Pancreas (tissue), 10 donors: ENCODE measurements at regions not wholly inside any gene's neighbourhood (a gene's known extent, or its start where the extent isn't known, plus 50 kb on each side); places are given as distances from the start of the nearest gene placed in this dataset.

Experiments used
- ATAC-seq, 4 donors: fragments of 200-7000 bp; cut with Tn5 transposase; one replicate each; pipeline versions ENCODE4 v1.8.0 to v1.9.1; 2020; ENCODE audit warnings: mild to moderate bottlenecking in 4 of 4, moderate library complexity in 4 of 4
- DNase-seq, 6 donors: peaks; one replicate each; pipeline ENCODE4 v3.0.0-alpha.2; 2020
- FAIRE-seq: peaks from 2 replicates; lab custom pipeline; 2012; peaks lifted over from hg19 to GRCh38; lab: Jason Lieb, UNC
- H3K27ac ChIP-seq, 4 donors: fragments of 200-600 bp; sonication (generic); 1 replicate in 3 of 4; 2 replicates in 1 of 4; pipeline versions ENCODE4 v1.5.0 to v1.8.0; 2020
- H3K27me3 ChIP-seq, 4 donors: fragments of 200-600 bp; one replicate each; pipeline ENCODE4 v1.8.0; 2021
- H3K36me3 ChIP-seq, 3 donors: fragments of 200-600 bp; sonication (generic) in 1 of 3; one replicate each; pipeline versions ENCODE4 v1.5.0 to v1.8.0; 2020 to 2021
- H3K4me1 ChIP-seq, 3 donors: fragments of 200-600 bp; one replicate each; pipeline ENCODE4 v1.8.0; 2021
- H3K4me3 ChIP-seq, 4 donors: fragments of 200-600 bp; sonication (generic) in 2 of 4; one replicate each; pipeline versions ENCODE4 v1.5.0 to v1.8.0; 2020 to 2021
- H3K9me3 ChIP-seq, 4 donors: fragments of 200-600 bp; one replicate each; pipeline ENCODE4 v1.8.0; 2021
- WGBS, 2 donors: extraction: QIAGEN DNeasy Blood & Tissue Kit; methylation state at CpG; one replicate each; pipeline ENCODE4 v1.1.7; 2013; 5-methylcytosine and 5-hydroxymethylcytosine counted together
- intact Hi-C, 3 donors: fragments of 100-400 bp; cut with DNase I; formaldehyde crosslinking; loops; one replicate each; pipeline versions ENCODE4 v1.11.1 to v1.14.2; 2022
- TF ChIP-seq, protein P1 (sequence below), 4 donors: fragments of 200-600 bp; sonication (generic) in 3 of 4; IDR thresholded peaks; one replicate each; pipeline versions ENCODE4 v1.5.0 to v1.8.0; 2021; ENCODE audit warnings: antibody characterized with exemption in 4 of 4
- donor health status: healthy with polysubstance abuse.
- donor health status: DM: no; HTN: no; CAD: no; lungs with moderate emphysema.
- donor health status: DM: no; HTN: no; CAD: no.
- donor health status: control.
- donor health status: control.
- donor health status: Bipolar disorder and iron deficiency.
- donor health status: DM: yes; HTN: yes; CAD: no.
- donor health status: DM: no; HTN: no; CAD: no.
- donor health status: DM: no; HTN: no; CAD: no.
- donor health status: DM: yes; HTN: yes; CAD: no.

DNA sequence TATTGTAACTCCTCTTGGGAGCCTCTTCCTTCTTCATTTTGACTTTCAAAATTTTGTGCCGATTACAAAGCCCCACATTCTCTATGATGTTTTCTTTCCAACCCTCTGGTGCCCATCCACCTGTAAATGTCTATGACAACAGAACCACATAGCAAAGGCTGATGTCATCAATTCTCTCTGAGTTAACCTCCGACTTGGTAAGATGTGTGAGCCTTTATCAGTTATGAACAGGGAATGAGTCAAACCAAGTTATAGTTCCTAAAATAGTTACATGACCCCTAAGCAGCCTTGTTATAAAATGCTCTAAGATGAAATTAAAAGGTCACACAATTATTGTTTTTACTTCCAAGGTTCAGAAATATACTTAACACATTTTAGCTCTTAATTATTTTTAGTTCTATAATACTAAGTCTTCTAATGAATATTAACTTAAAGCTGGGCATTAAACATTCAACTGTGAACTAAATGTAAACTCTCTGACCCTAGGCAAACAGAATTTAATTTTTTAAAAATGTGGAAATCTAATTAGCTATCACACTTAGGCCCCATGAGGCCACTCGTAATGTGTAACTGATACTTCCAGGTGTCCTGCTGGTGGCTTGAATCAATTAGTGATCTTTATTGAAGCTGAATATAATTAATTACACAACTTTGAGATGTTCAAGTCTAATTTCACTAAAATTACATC, 102.3 kb upstream of the CYRIA start:
- no peak overlapping the region for H3K4me3 ChIP-seq
- peaks cover 0 to 3% (median 0%) of the 10 kb centered on the region in 3 donors for H3K4me1 ChIP-seq

DNA sequence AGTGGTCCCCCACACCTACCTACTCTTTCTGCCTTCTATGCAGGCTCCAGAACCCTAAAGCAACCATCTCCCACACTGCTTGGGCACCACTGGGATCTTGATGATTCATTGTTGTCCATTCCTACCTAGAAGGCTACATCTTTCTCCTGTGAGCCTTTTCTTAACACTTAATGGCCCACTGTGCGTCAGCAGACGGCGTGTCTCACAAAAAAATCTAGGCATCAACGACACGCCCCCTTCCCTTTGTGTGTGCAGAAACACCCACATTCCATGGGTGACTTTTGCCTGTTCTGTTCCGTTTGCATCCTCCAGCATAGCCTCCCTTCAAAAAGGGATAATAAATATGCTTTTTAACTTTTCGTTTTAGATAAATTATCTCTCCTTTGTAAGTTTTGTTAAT, 99.7 kb upstream of the CYRIA start:
- H3K4me1 ChIP-seq = peaks cover 0 to 3% (median 0%) of the 10 kb centered on the region in 3 donors
- FAIRE-seq = no peak
- H3K4me3 ChIP-seq = no peak overlapping the region
- H3K27me3 ChIP-seq = no peaks in the 10 kb centered on the region
- ATAC-seq = no peak
- DNase-seq = no peak
- TF ChIP-seq, protein P1, sequence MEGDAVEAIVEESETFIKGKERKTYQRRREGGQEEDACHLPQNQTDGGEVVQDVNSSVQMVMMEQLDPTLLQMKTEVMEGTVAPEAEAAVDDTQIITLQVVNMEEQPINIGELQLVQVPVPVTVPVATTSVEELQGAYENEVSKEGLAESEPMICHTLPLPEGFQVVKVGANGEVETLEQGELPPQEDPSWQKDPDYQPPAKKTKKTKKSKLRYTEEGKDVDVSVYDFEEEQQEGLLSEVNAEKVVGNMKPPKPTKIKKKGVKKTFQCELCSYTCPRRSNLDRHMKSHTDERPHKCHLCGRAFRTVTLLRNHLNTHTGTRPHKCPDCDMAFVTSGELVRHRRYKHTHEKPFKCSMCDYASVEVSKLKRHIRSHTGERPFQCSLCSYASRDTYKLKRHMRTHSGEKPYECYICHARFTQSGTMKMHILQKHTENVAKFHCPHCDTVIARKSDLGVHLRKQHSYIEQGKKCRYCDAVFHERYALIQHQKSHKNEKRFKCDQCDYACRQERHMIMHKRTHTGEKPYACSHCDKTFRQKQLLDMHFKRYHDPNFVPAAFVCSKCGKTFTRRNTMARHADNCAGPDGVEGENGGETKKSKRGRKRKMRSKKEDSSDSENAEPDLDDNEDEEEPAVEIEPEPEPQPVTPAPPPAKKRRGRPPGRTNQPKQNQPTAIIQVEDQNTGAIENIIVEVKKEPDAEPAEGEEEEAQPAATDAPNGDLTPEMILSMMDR (IDR thresholded peaks at IDR 0.05) = no peak
- intact Hi-C loops = no loop called here
- H3K27ac ChIP-seq = no peak overlapping the region
- 55 to 88% methylated on average over 7 of the region's 7 CpGs for WGBS, 2 donors
- no peaks in the 10 kb centered on the region for H3K36me3 ChIP-seq
- no peaks in the 10 kb centered on the region for H3K9me3 ChIP-seq

More for the DNA sequence above, 102.3 kb upstream of the CYRIA start:
- no peak for ATAC-seq
- peaks cover 0 to 4% (median 0%) of the 10 kb centered on the region in 4 donors for H3K27me3 ChIP-seq
- no peak for FAIRE-seq
- no peaks in the 10 kb centered on the region for H3K9me3 ChIP-seq
- H3K36me3 ChIP-seq = no peaks in the 10 kb centered on the region
- DNase-seq = no peak
- WGBS, 2 donors = 54 to 72% methylated on average over 3 of the region's 3 CpGs
- TF ChIP-seq, protein P1 (IDR thresholded peaks at IDR 0.05) = no peak
- intact Hi-C loops = no loop called here
- no peak overlapping the region for H3K27ac ChIP-seq

DNA sequence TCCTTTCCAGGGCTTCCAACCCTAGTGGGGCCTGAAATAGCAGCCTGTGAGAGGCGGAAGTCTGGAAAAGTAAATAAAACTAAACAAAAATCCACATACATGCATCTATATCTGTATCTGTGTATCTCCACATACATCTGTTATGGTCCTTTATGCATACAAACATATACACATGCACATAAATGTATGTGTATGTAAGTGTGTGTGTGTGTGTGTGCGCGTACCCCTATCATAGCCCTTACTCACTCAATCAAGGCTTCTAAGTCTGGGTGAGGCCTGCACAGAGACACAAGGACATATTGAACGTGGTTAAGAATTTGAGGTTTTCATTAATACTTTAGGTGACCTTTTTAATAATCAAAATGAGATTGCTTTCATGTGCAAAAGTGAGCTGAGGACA, 98.9 kb upstream of the CYRIA start:
- Histone ChIP-seq H3K27ac (no peak overlapping the region), H3K4me3 (no peak overlapping the region), H3K27me3 (no peaks in the 10 kb centered on the region), H3K36me3 (no peaks in the 10 kb centered on the region), H3K9me3 (no peaks in the 10 kb centered on the region), H3K4me1 (peaks cover 0 to 3% (median 0%) of the 10 kb centered on the region in 3 donors)
- intact Hi-C loops = no loop called here
- FAIRE-seq = no peak
- ATAC-seq = no peak
- 87 to 95% methylated on average over 4 of the region's 4 CpGs for WGBS, 2 donors
- no peak for DNase-seq
- TF ChIP-seq, protein P1 (IDR thresholded peaks at IDR 0.05) = no peak

DNA sequence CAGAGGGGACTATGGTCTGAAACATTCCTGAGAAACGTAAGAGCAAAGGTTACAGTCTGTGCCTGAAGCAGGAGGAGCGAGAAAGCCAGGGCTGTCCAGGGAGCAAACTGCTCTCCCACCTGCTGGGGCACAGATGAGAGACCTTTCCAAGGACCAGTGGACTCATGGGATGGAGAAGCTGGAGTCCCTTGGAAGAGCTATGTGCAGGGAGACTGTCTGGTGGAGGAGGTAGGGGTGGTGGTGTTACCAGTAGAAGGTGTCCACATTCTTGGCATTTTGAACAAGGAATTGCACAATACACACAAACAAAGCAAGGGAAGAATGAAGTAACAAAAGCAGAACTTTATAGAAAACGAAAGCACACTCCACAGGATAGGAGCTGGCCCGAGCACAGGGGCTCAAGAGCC, 97.9 kb upstream of the CYRIA start:
- TF ChIP-seq, protein P1 (IDR thresholded peaks at IDR 0.05) = no peak
- Histone ChIP-seq H3K4me3 (no peak overlapping the region), H3K27me3 (no peaks in the 10 kb centered on the region), H3K4me1 (peaks cover 0 to 3% (median 0%) of the 10 kb centered on the region in 3 donors), H3K27ac (no peak overlapping the region), H3K36me3 (no peaks in the 10 kb centered on the region), H3K9me3 (no peaks in the 10 kb centered on the region)
- WGBS, 2 donors = 52 to 56% methylated on average over 4 of the region's 4 CpGs
- no peak for FAIRE-seq
- ATAC-seq = peak in 3 of 4 donors; percentile 25 to 66 (median 54)
- intact Hi-C loops = no loop called here
- DNase-seq = no peak

DNA sequence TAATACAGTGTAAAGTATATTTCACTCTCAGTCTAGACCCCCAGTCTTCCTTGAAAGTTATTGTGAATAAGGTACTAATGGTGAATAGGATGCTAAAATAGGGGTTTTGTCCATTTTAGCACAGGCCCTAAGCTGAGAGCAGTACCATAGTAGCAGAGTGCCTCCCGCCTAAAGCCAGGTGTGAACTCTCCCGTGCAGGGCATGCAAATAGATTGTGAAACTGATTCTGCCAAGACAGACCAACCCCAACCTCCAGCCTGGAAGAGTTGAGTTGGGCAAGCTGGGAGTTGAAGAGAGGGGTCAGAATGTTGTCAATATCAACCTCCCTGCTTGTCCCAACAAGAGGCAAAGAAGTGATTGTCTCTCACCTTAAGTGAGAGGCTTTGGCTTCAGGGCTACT, 97.4 kb upstream of the CYRIA start:
- Histone ChIP-seq H3K4me3 (no peak overlapping the region), H3K27ac (no peak overlapping the region), H3K9me3 (no peaks in the 10 kb centered on the region), H3K27me3 (no peaks in the 10 kb centered on the region), H3K36me3 (no peaks in the 10 kb centered on the region), H3K4me1 (peaks cover 0 to 3% (median 0%) of the 10 kb centered on the region in 3 donors)
- DNase-seq (no peak), FAIRE-seq (no peak), ATAC-seq (peak in 2 of 4 donors; percentile 53 to 54)
- intact Hi-C loops = no loop called here
- 38 to 49% methylated on average over 2 of the region's 2 CpGs for WGBS, 2 donors
- TF ChIP-seq, protein P1 (IDR thresholded peaks at IDR 0.05) = no peak
